HK-2 (cell line): ENCODE measurements at regions not wholly inside any gene's neighbourhood (a gene's known extent, or its start where the extent isn't known, plus 50 kb on each side); places are given as distances from the start of the nearest gene placed in this dataset.

ENCODE experiments used
- DNase-seq: peaks from one replicate; pipeline ENCODE4 v3.0.0-alpha.2; 2018; ENCODE audit not compliant: unreplicated experiment

DNA sequence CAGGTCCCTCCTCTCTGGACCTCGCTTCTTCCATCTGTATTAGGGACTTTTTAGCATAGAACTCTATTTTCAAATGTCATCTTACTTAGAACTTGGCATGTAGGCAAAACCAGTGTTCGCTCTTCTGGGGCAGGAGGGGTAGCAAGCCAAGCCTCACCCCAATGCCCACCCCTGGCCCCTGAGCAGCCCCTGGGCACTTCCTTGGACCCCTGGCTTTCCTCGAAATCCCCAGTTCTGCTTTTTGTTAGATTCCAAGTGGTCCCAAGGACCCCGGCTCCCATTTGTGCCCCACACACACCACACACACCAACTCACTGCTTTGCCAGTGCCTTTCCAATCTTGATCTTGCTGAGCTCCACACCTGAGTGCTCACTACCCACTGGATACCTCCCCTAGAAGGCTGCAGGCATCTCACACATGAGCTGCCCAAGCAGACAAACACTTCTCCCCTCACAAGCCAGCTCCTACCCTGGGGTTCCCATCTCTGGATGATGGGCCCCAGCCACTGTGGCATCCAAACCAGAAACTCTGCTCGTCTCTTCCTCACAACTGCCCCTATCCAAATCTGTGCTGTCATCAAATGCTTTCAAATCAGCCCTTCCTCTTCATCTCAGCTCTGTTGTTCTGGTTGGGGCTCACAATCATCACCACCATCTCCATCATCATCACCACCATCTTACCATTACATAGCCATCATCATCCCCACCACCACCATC is 167.9 kb upstream of the ZMIZ1 start:
- DNase-seq = no peak

- no peak for DNase-seq
These were observed 167.1 kb upstream of the ZMIZ1 start for GRCh38 chr10:78901694-78902093.

- no peak for DNase-seq
These were observed 166.0 kb upstream of the ZMIZ1 start for GRCh38 chr10:78902815-78903214.

DNA sequence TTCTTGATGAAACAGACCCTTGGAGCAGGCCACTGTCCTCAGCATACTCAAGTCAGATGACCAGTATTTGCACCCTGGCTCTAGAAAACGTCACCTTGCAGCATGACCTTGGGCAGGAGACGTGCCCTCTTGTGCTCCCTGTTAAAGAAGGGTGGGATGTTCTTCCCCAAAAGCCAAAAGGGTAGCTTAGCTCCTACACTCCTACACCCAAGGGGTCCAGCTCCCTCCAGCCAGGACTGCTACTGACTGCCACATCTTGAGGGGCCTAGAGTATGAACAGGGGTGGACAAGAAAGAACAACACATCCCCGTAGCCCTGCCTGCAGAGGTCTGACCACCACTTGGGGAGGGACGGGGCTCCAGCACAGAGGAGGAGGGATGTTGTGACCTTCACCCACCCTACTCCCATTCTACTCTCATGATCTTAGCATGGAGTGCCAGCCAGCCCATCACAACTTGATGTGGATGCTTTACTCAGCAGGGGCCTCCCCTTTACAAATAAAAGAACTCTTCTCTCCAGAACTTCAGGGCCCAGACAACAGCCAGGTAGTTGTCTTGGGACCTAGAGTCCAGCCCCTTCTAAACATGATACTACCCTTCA is 165.3 kb upstream of the ZMIZ1 start:
- DNase-seq = no peak

GRCh38 chr10:78904196-78904595 is 164.6 kb upstream of the ZMIZ1 start:
- no peak for DNase-seq

GRCh38 chr10:78905015-78905956 is 163.5 kb upstream of the ZMIZ1 start:
- no peak for DNase-seq

- DNase-seq = no peak
These were observed 162.8 kb upstream of the ZMIZ1 start for GRCh38 chr10:78905957-78906308.

- DNase-seq = no peak
These were observed 161.9 kb upstream of the ZMIZ1 start for GRCh38 chr10:78906734-78907390.

GRCh38 chr10:78907551-78908211 is 161.1 kb upstream of the ZMIZ1 start:
- DNase-seq = no peak

- DNase-seq = no peak
These were observed 159.5 kb upstream of the ZMIZ1 start for GRCh38 chr10:78909221-78909620.

DNA sequence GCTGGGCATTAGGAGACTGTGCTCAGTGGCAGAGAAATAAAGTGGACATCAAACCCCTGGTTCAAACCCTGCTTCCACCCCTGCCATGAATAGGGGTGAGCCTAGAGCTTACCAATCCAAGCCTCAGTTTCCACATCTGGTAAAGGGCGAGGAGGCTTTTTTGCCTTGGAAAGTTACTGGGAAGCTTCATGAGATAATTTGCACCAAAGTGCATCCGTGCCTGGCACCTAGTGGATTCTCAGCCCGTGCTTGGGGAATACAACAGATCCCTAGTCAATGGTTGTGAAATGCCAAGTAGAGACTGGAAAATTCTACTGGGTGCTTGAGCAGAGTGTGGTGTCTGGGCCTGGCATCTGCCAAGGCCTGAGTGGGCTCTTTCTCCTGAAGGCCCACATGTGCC is 158.7 kb upstream of the ZMIZ1 start:
- DNase-seq = no peak

GRCh38 chr10:78910476-78910875 is 158.3 kb upstream of the ZMIZ1 start:
- no peak for DNase-seq

DNA sequence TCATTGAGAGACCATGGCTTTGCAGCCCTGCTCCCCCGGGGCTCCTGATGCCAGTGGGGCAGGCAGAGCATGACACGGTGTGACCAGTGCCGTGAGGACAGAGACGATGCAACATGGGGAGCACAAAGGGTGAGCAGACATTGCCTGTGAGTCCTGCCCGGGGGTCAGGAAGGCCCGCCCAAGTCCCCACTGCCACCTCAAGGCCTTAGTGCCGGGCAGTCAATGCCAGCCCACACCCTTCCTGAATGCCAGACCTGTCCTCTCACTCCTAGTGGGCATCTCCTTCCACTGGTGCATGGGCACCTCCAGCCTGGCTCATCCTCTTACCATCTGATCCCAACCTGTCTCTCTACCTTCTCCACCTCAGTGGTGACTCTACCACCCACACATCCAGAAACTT is 157.9 kb upstream of the ZMIZ1 start:
- no peak for DNase-seq

GRCh38 chr10:78911533-78912340 is 157.0 kb upstream of the ZMIZ1 start:
- no peak for DNase-seq

DNA sequence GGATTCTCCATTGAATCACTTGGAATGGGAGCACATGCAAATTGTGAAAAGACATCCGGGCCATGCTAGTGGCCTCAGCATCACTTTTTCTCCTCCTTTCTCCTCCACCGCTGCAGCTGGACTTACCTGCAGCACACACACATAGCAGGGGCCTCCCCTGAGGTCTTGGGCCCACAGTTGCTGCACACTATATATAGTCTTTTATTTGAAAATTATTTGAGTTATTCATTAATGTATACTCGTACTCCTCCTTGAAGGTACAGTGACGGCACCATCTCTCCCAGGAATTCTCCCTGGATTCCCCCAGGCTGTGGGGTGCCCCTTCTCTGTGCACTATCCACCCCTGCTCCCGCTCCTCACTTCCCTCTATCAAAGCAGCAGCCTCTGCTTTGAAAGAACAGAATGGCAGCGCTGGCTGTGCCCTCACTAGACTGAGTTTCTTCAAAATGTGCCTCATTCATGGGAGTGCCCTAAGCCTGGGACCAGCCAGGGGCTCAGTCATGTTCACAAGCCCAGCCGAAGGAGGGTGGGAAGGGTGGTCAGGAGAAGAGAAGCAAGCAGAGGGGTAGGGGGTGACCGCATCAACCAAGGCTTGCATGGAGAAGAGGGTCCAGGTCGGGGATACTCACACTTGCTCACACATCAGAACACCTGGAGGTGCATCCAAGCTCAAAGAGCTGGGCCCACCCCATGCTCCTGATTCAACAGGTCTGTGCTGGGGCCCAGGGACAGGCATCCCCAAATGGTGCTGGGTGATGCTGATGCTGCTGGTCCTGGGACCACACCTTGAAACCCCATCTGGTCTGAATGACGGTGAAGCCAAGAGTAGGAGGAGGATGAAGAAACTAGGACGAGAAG is 156.2 kb upstream of the ZMIZ1 start:
- no peak for DNase-seq

GRCh38 chr10:78913219-78914059 is 155.3 kb upstream of the ZMIZ1 start:
- no peak for DNase-seq

GRCh38 chr10:78914060-78914378 is 154.7 kb upstream of the ZMIZ1 start:
- DNase-seq = no peak

GRCh38 chr10:78914502-78915189 is 154.1 kb upstream of the ZMIZ1 start:
- no peak for DNase-seq

DNA sequence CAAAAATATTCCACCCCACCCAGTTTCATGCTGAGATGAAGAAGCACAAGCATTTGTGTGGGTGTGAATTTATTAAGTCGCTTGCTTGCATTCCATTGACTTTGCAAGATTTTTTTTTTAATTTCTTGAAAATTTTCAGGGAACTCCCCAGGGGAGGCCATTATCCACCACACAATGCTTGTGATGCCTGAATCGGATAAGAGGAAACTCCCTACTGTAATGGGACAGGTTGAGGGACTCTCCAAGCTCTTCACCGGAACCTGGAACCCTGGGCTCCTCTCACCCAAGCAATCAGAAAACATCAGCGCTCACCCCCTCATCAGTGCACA is 153.6 kb upstream of the ZMIZ1 start:
- no peak for DNase-seq
